ENCODE measurements at regions not wholly inside any gene's neighbourhood (a gene's known extent, or its start where the extent isn't known, plus 50 kb on each side); places are given as distances from the start of the nearest gene placed in this dataset.

DNA sequence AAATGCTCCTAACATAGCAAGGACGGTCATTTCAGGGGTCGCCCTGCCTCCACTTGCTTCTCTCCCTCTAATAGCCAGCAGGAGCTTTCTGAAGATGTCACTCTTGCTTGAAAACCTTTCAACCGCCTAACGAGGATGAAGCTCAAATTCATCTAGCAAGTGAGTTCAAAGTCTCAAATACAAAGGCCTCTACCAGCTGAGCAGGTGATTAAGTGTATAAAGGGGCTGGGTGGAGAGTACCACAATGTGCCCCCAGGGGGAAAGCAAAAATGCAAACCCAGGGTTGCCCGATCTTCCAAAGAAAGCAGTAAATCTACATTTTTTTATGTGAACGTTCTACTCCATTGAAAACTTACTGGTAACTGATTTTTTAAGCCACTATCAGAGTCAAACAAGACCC lies 50.4 kb upstream of the GRIP2 start:
- no peaks in the 10 kb centered on the region for H3K9me3 ChIP-seq (ENCODE audit: control insufficient read depth, low read length)
- no peaks in the 10 kb centered on the region for H3K36me3 ChIP-seq (ENCODE audit: control insufficient read depth, insufficient read depth, low read length, severe bottlenecking)
- peaks cover 64% of the 10 kb centered on the region for H3K27me3 ChIP-seq (replicated peaks; ENCODE audit: control insufficient read depth, insufficient read depth, low read length)
- DNase-seq (ENCODE audit: low read depth) = no peak
- no peak overlapping the region for H3K9ac ChIP-seq (ENCODE audit: low read length)
- H3K4me1 ChIP-seq (ENCODE audit: control insufficient read depth, insufficient read depth, low read length) = peaks cover 9% of the 10 kb centered on the region
- H3K4me3 ChIP-seq (ENCODE audit: low read length) = no peak overlapping the region

DNA sequence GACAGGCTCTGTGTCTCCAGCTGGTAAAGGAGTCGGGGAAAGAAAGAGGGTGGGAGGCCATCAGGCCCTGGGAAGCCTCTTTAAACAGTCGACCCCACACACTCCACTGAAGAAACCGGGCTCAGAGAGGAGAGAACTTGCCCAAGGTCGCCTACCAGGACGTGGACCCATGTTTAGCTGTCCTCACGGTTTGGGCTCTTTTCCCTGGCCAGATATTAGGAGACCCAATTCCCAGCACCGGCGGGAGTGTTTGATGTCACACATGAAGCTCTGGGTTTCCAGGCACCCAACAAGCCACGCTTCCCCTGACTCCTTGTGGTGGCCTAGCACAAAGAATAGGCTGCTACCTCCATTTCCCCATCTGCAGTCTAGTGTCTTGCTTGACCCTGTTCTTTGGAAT lies 52.2 kb upstream of the GRIP2 start:
- Histone ChIP-seq H3K9me3 (ENCODE audit: control insufficient read depth, low read length) (no peaks in the 10 kb centered on the region), H3K4me3 (ENCODE audit: low read length) (no peak overlapping the region), H3K36me3 (ENCODE audit: control insufficient read depth, insufficient read depth, low read length, severe bottlenecking) (no peaks in the 10 kb centered on the region), H3K9ac (ENCODE audit: low read length) (no peak overlapping the region), H3K4me1 (ENCODE audit: control insufficient read depth, insufficient read depth, low read length) (peaks cover 9% of the 10 kb centered on the region), H3K27me3 (replicated peaks; ENCODE audit: control insufficient read depth, insufficient read depth, low read length) (peaks cover 59% of the 10 kb centered on the region)
- no peak for DNase-seq (ENCODE audit: low read depth)

DNA sequence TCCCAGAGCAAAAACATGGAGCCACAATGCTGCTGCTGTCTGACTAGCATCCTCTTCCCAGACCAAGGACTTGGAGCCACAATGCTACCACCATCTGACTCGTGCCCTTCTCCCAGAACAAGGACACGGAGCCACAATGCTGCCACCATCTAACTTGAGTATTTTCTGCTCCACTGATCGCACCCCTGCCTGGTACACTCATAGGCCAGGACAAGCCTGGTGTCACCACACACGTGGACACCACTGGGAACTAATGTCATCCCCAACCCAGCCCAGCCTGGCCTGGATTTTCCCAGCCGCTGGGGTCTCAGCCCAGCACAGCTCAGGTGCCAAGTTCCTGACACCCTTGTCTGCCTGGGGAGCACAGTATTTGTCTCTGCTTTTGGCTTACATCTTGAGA lies 52.7 kb upstream of the GRIP2 start:
- H3K9ac ChIP-seq (ENCODE audit: low read length) = no peak overlapping the region
- H3K4me3 ChIP-seq (ENCODE audit: low read length) = no peak overlapping the region
- no peaks in the 10 kb centered on the region for H3K36me3 ChIP-seq (ENCODE audit: control insufficient read depth, insufficient read depth, low read length, severe bottlenecking)
- H3K27me3 ChIP-seq (replicated peaks; ENCODE audit: control insufficient read depth, insufficient read depth, low read length) = peaks cover 63% of the 10 kb centered on the region
- no peak for DNase-seq (ENCODE audit: low read depth)
- H3K9me3 ChIP-seq (ENCODE audit: control insufficient read depth, low read length) = no peaks in the 10 kb centered on the region
- H3K4me1 ChIP-seq (ENCODE audit: control insufficient read depth, insufficient read depth, low read length) = peaks cover 7% of the 10 kb centered on the region

DNA sequence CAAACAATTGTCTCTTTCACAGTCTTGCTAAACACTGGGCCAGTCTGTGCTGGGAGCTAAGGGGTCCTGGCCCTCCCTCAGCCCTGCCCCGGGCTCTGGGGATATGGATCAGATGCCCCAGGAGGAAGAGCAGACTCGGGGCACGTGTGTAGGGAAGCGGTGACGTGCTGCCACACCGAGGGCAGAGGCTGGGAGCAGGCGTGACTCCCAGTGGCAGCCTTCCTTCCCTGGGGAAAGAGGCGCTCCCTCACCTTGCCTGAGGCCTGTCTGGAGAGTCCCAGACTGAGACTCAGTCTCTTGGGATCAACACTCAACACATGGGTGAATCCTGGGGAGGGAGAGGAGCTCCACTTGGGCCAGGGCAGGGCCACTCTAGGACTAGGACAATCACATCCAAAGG lies 54.1 kb upstream of the GRIP2 start:
- Histone ChIP-seq H3K4me3 (ENCODE audit: low read length) (no peak overlapping the region), H3K27me3 (replicated peaks; ENCODE audit: control insufficient read depth, insufficient read depth, low read length) (peaks cover 73% of the 10 kb centered on the region), H3K4me1 (ENCODE audit: control insufficient read depth, insufficient read depth, low read length) (no peaks in the 10 kb centered on the region), H3K9me3 (ENCODE audit: control insufficient read depth, low read length) (no peaks in the 10 kb centered on the region), H3K9ac (ENCODE audit: low read length) (no peak overlapping the region), H3K36me3 (ENCODE audit: control insufficient read depth, insufficient read depth, low read length, severe bottlenecking) (no peaks in the 10 kb centered on the region)
- DNase-seq (ENCODE audit: low read depth) = no peak

DNA sequence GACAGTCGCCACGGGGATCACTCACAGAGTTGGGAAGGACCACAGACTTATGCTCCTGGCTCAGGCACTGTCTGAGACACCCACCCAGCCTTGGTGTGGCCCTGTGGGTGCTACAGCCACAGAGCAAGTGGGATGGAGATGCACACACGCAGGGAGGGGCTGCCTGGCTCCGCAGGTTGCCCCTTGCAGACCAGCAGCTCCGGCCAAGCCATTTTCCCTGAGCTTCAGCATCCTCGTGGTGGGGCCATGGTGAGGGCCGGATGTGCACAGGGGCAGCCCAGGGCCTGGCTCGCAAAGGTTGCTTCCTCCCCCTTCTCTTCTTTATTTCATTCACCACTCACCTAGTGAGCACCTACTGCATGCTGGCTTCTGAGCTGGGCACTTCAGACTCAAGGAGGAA lies 55.4 kb upstream of the GRIP2 start:
- DNase-seq (ENCODE audit: low read depth) = no peak
- Histone ChIP-seq H3K27me3 (replicated peaks; ENCODE audit: control insufficient read depth, insufficient read depth, low read length) (peaks cover 74% of the 10 kb centered on the region), H3K4me3 (ENCODE audit: low read length) (no peak overlapping the region), H3K36me3 (ENCODE audit: control insufficient read depth, insufficient read depth, low read length, severe bottlenecking) (no peaks in the 10 kb centered on the region), H3K9ac (ENCODE audit: low read length) (no peak overlapping the region), H3K4me1 (ENCODE audit: control insufficient read depth, insufficient read depth, low read length) (no peaks in the 10 kb centered on the region), H3K9me3 (ENCODE audit: control insufficient read depth, low read length) (no peaks in the 10 kb centered on the region)

DNA sequence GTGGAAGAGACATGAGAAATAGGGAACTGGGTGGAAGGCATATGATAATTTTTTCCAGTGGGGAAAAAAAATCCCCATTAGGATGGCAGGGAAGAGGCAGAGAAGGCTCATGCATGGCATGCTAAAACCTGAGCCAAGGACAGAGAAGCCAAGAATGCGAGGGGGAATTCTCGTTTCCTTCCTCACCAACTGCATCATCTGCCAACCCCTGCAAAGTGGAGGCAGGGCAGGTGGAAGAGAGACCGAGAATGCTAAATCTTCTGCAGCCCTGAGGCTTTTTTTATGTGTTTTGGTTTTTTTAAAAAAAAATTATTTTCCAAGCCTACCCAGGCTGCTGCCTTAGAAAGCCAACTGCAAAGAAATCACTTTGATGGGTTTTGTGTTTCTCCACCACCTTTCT lies 54.3 kb upstream of the CCDC174 start:
- no peaks in the 10 kb centered on the region for H3K9me3 ChIP-seq (ENCODE audit: control insufficient read depth, low read length)
- no peak for DNase-seq (ENCODE audit: low read depth)
- no peak overlapping the region for H3K9ac ChIP-seq (ENCODE audit: low read length)
- no peaks in the 10 kb centered on the region for H3K36me3 ChIP-seq (ENCODE audit: control insufficient read depth, insufficient read depth, low read length, severe bottlenecking)
- H3K4me3 ChIP-seq (ENCODE audit: low read length) = no peak overlapping the region
- peaks cover 74% of the 10 kb centered on the region for H3K27me3 ChIP-seq (replicated peaks; ENCODE audit: control insufficient read depth, insufficient read depth, low read length)
- no peaks in the 10 kb centered on the region for H3K4me1 ChIP-seq (ENCODE audit: control insufficient read depth, insufficient read depth, low read length)

DNA sequence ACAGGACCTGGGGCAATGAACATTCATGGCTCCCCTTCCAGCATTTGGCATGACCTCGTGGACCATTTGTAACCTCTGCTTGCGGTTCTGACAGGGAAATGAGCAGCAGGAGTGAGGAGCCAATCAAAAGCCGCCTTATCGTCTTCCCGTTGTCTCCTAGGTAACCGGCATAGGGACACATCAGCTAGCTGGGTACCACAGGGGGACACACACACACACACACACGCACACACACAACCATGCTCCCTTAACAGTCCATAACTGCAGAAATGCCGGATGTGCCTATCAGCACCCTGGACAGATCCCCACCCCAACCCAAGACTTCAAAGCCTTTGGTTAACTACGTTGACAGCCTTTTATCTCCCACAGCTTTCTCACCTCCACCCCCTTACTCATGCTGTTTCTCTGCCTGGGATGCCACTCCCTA lies 53.4 kb upstream of the CCDC174 start:
- H3K4me3 ChIP-seq (ENCODE audit: low read length) = no peak overlapping the region
- no peaks in the 10 kb centered on the region for H3K36me3 ChIP-seq (ENCODE audit: control insufficient read depth, insufficient read depth, low read length, severe bottlenecking)
- peak; percentile 52 for DNase-seq (ENCODE audit: low read depth)
- H3K9ac ChIP-seq (ENCODE audit: low read length) = no peak overlapping the region
- peaks cover 69% of the 10 kb centered on the region for H3K27me3 ChIP-seq (replicated peaks; ENCODE audit: control insufficient read depth, insufficient read depth, low read length)
- H3K9me3 ChIP-seq (ENCODE audit: control insufficient read depth, low read length) = no peaks in the 10 kb centered on the region
- no peaks in the 10 kb centered on the region for H3K4me1 ChIP-seq (ENCODE audit: control insufficient read depth, insufficient read depth, low read length)

DNA sequence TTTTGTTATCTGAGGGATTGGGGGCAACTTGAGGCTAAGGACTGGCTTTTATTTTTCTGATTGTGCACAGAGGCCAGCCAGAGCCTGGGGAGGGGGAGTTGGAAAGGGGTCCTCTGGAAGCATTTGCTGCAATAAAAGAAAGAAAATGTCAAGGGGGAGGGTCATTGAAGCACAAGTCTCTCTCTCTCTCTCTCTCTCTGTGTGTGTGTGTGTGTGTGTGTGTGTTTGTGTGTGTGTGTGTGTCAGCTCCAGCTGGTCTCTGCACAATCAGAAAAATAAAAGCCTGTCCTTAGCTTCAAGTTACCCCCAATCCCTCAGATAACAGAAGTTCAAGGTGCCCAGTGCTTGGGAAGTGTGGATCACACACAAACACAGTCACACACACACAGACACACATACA lies 52.1 kb upstream of the CCDC174 start:
- H3K27me3 ChIP-seq (replicated peaks; ENCODE audit: control insufficient read depth, insufficient read depth, low read length) = peaks cover 64% of the 10 kb centered on the region
- no peak for DNase-seq (ENCODE audit: low read depth)
- no peak overlapping the region for H3K9ac ChIP-seq (ENCODE audit: low read length)
- no peaks in the 10 kb centered on the region for H3K36me3 ChIP-seq (ENCODE audit: control insufficient read depth, insufficient read depth, low read length, severe bottlenecking)
- H3K4me1 ChIP-seq (ENCODE audit: control insufficient read depth, insufficient read depth, low read length) = no peaks in the 10 kb centered on the region
- peaks cover 4% of the 10 kb centered on the region for H3K9me3 ChIP-seq (ENCODE audit: control insufficient read depth, low read length)
- H3K4me3 ChIP-seq (ENCODE audit: low read length) = no peak overlapping the region

DNA sequence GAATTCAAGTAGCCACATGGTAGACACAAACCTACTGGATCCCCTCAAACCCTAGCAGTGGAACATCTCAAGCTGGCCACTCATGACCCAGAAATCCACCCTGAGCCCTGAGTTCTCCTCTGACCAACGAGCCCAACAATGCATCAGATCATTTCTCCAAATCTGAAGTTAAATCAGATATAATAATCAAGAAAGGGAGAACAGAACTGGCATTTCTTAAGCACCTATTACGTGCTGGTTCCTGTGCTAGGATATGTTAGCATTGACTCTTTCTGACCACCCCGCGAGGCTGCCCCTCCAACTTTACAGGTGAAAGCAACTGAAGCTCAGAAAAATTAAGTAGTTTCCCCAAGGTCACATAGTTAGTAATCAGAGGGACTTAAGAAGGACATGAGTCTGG lies 51.5 kb upstream of the CCDC174 start:
- H3K4me1 ChIP-seq (ENCODE audit: control insufficient read depth, insufficient read depth, low read length) = no peaks in the 10 kb centered on the region
- peaks cover 60% of the 10 kb centered on the region for H3K27me3 ChIP-seq (replicated peaks; ENCODE audit: control insufficient read depth, insufficient read depth, low read length)
- H3K9ac ChIP-seq (ENCODE audit: low read length) = no peak overlapping the region
- H3K36me3 ChIP-seq (ENCODE audit: control insufficient read depth, insufficient read depth, low read length, severe bottlenecking) = no peaks in the 10 kb centered on the region
- no peak overlapping the region for H3K4me3 ChIP-seq (ENCODE audit: low read length)
- H3K9me3 ChIP-seq (ENCODE audit: control insufficient read depth, low read length) = peaks cover 4% of the 10 kb centered on the region
- no peak for DNase-seq (ENCODE audit: low read depth)

DNA sequence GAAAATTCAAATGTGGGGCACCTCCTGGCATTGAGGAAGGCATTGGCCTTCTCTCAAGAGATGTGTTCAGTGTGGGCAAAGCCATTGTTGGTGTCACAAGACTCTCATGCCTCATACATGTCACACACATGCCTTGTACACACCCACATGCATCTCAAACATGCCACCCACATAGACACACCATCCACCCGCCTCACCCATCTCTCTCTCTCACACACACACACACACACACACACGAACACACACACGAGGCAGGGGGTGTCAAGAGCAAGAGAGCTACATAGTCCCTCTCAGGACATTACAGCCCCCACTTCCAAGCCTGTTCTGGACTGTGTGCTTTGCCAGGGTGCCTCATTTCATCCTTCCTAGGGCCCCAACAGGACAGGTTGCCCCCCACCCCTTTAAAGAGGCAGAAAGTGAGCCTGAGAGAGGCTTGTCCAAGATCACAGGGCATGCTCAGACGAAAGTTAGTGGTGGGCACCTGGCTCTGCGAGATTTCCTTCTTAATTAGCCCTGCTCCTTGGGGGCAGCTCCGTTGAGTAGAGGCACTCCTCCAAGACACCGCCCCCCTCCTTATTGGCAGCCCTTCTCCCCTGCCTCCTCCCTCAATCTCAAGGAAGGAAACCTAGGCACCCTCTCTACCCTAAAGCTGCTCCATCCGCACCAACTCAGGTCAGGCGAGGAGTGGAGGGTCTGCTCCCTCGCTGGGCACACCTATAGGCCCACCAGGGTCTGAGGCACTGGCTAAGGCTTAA lies 50.5 kb upstream of the CCDC174 start:
- Histone ChIP-seq H3K9ac (ENCODE audit: low read length) (no peak overlapping the region), H3K27me3 (replicated peaks; ENCODE audit: control insufficient read depth, insufficient read depth, low read length) (peaks cover 60% of the 10 kb centered on the region), H3K9me3 (ENCODE audit: control insufficient read depth, low read length) (peaks cover 4% of the 10 kb centered on the region), H3K36me3 (ENCODE audit: control insufficient read depth, insufficient read depth, low read length, severe bottlenecking) (no peaks in the 10 kb centered on the region), H3K4me3 (ENCODE audit: low read length) (no peak overlapping the region), H3K4me1 (ENCODE audit: control insufficient read depth, insufficient read depth, low read length) (no peaks in the 10 kb centered on the region)
- DNase-seq (ENCODE audit: low read depth) = no peak

DNA sequence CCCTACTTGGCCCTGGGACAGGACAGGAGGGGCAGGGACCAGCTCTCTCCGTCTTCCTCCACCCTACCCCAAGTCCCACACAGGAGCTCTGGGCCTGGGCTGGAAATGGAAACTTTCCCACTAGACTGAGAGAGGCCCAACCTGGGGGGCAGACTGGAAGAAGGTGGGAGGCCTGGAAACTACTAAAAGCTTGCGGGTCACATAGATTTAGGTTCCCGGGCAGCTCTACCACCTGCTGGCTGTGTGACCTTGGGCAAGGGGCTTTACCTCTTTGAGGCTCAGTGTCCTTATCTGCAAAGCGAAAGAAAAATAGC lies 49.9 kb upstream of the CCDC174 start:
- no peaks in the 10 kb centered on the region for H3K4me1 ChIP-seq (ENCODE audit: control insufficient read depth, insufficient read depth, low read length)
- no peak overlapping the region for H3K9ac ChIP-seq (ENCODE audit: low read length)
- no peak overlapping the region for H3K4me3 ChIP-seq (ENCODE audit: low read length)
- peaks cover 60% of the 10 kb centered on the region for H3K27me3 ChIP-seq (replicated peaks; ENCODE audit: control insufficient read depth, insufficient read depth, low read length)
- no peak for DNase-seq (ENCODE audit: low read depth)
- peaks cover 4% of the 10 kb centered on the region for H3K9me3 ChIP-seq (ENCODE audit: control insufficient read depth, low read length)
- H3K36me3 ChIP-seq (ENCODE audit: control insufficient read depth, insufficient read depth, low read length, severe bottlenecking) = no peaks in the 10 kb centered on the region

All from adipocyte (in vitro differentiated cells).